H1 (cell line): ENCODE measurements at regions not wholly inside any gene's neighbourhood (a gene's known extent, or its start where the extent isn't known, plus 50 kb on each side); places are given as distances from the start of the nearest gene placed in this dataset.

Experiments used
- CTCF ChIA-PET: fragments of 300-600 bp; sonication (Branson Sonifier 250); formaldehyde crosslinking; loops from one replicate; lab custom pipeline; 2021; ENCODE audit not compliant: partially characterized antibody; lab: Charles Lee
- POLR2A ChIA-PET: fragments of 300-600 bp; sonication (Branson Sonifier 250); formaldehyde crosslinking; loops from one replicate; lab custom pipeline; 2021; ENCODE audit warnings: inconsistent platforms; ENCODE audit not compliant: partially characterized antibody; lab: Charles Lee
- DNase-seq, 2 experiments: peaks; one replicate each; pipeline versions ENCODE4 v3.0.0 to v3.0.0-alpha.2; 2010 to 2022; ENCODE audit warnings: low spot score in 2 of 2, low read depth in 1 of 2, mixed read lengths in 1 of 2
- FAIRE-seq: peaks from 2 replicates; lab custom pipeline; 2011; peaks lifted over from hg19 to GRCh38; lab: Jason Lieb, UNC
- H2AFZ ChIP-seq: 2 replicates; pipeline ENCODE4 v1.8.1; 2012; ENCODE audit warnings: low read length, inconsistent platforms
- H2AK5ac ChIP-seq: 2 replicates; pipeline ENCODE4 v1.6.1; 2013; ENCODE audit warnings: low read depth, low read length
- H2BK120ac ChIP-seq: replicated peaks from 2 replicates; pipeline ENCODE3; 2013; ENCODE audit warnings: low read depth, low read length, inconsistent platforms
- H2BK12ac ChIP-seq: 2 replicates; pipeline ENCODE4 v1.6.1; 2013; ENCODE audit warnings: low read depth, low read length
- H2BK15ac ChIP-seq: 2 replicates; pipeline ENCODE4 v1.6.1; 2013; ENCODE audit warnings: low read length
- H2BK20ac ChIP-seq: 2 replicates; pipeline ENCODE4 v1.6.1; 2013; ENCODE audit warnings: low read length
- H2BK5ac ChIP-seq: 2 replicates; pipeline ENCODE4 v1.6.1; 2013; ENCODE audit warnings: low read depth, low read length
- H3K14ac ChIP-seq: 2 replicates; pipeline ENCODE4 v1.6.1; 2013; ENCODE audit warnings: inconsistent platforms; ENCODE audit not compliant: insufficient read length
- H3K18ac ChIP-seq: 2 replicates; pipeline ENCODE4 v1.6.1; 2013; ENCODE audit warnings: low read length; ENCODE audit errors: extremely low read depth
- H3K23ac ChIP-seq: 2 replicates; pipeline ENCODE4 v1.6.1; 2013; ENCODE audit warnings: inconsistent platforms; ENCODE audit not compliant: insufficient read length
- H3K23me2 ChIP-seq: 2 replicates; pipeline ENCODE4 v1.6.1; 2013; ENCODE audit warnings: low read depth, low read length
- H3K27ac ChIP-seq: 2 replicates; pipeline ENCODE4 v1.6.1; 2011; ENCODE audit warnings: low read depth, low read length, inconsistent platforms
- H3K27me3 ChIP-seq, 4 experiments: replicated peaks in 1 of 4; 1 replicate in 1 of 4; 2 replicates in 3 of 4; pipeline versions ENCODE4 v1.6.1 to v1.8.1; 2011 to 2013; ENCODE audit warnings: low read length in 3 of 4, mild to moderate bottlenecking in 3 of 4, inconsistent platforms in 2 of 4, mixed read lengths in 2 of 4, moderate library complexity in 1 of 4; ENCODE audit not compliant: control insufficient read depth in 3 of 4, insufficient read depth in 3 of 4; ENCODE audit errors: extremely low read depth in 1 of 4
- H3K36me3 ChIP-seq, 4 experiments: 2 replicates each; pipeline versions ENCODE4 v1.6.1 to v1.8.1; 2011 to 2013; ENCODE audit warnings: mild to moderate bottlenecking in 4 of 4, low read length in 3 of 4, moderate library complexity in 2 of 4, control low read depth in 1 of 4, inconsistent platforms in 1 of 4; ENCODE audit not compliant: insufficient read depth in 4 of 4, control insufficient read depth in 2 of 4
- H3K4ac ChIP-seq: replicated peaks from 2 replicates; pipeline ENCODE3; 2013; ENCODE audit warnings: low read length, low read depth, mixed read lengths, inconsistent platforms; ENCODE audit not compliant: insufficient read length
- H3K4me1 ChIP-seq, 4 experiments: replicated peaks in 1 of 4; 1 replicate in 1 of 4; 2 replicates in 3 of 4; pipeline versions ENCODE4 v1.6.1 to v1.8.1; 2011 to 2013; ENCODE audit warnings: low read length in 3 of 4, inconsistent platforms in 2 of 4, mixed read lengths in 1 of 4; ENCODE audit not compliant: insufficient read depth in 4 of 4, control insufficient read depth in 3 of 4
- H3K4me2 ChIP-seq, 2 experiments: 2 replicates each; pipeline versions ENCODE4 v1.6.1 to v1.8.1; 2011 to 2013; ENCODE audit warnings: low read depth in 2 of 2, low read length in 2 of 2, control low read depth in 1 of 2, inconsistent platforms in 1 of 2, mild to moderate bottlenecking in 1 of 2; ENCODE audit not compliant: insufficient read depth in 1 of 2
- H3K4me3 ChIP-seq, 4 experiments: fragments of 200-600, 300-600 bp in 1 of 4; sonication (generic), shearing (Covaris generic), sonication (Bioruptor Twin) in 1 of 4; 2 replicates each; pipeline versions ENCODE4 v1.5.1 to v1.8.1; 2011 to 2016; ENCODE audit warnings: low read length in 4 of 4, low read depth in 3 of 4, control low read depth in 2 of 4, inconsistent platforms in 2 of 4, mild to moderate bottlenecking in 2 of 4, mixed read lengths in 1 of 4, moderate library complexity in 1 of 4; ENCODE audit not compliant: insufficient read depth in 2 of 4; ENCODE audit errors: extremely low read depth in 1 of 4
- H3K56ac ChIP-seq: replicated peaks from 2 replicates; pipeline ENCODE3; 2013; ENCODE audit warnings: low read depth, mild to moderate bottlenecking, mixed read lengths, low read length, inconsistent platforms; ENCODE audit not compliant: insufficient read length
- H3K79me1 ChIP-seq: 2 replicates; pipeline ENCODE4 v1.6.1; 2013; ENCODE audit warnings: low read depth, low read length, control low read depth
- H3K79me2 ChIP-seq, 2 experiments: 2 replicates each; pipeline versions ENCODE4 v1.6.1 to v1.8.1; 2012 to 2013; ENCODE audit warnings: low read length in 2 of 2, mild to moderate bottlenecking in 2 of 2, inconsistent platforms in 1 of 2; ENCODE audit not compliant: insufficient read depth in 2 of 2, control insufficient read depth in 1 of 2
- H3K9ac ChIP-seq, 4 experiments: replicated peaks in 1 of 4; 1 replicate in 1 of 4; 2 replicates in 3 of 4; pipeline versions ENCODE4 v1.6.1 to v1.8.1; 2011 to 2013; ENCODE audit warnings: low read depth in 3 of 4, low read length in 3 of 4, control low read depth in 2 of 4, mild to moderate bottlenecking in 2 of 4, moderate library complexity in 2 of 4, inconsistent platforms in 1 of 4; ENCODE audit errors: extremely low read depth in 1 of 4
- H3K9me3 ChIP-seq, 2 experiments: 2 replicates each; pipeline versions ENCODE4 v1.6.1 to v1.8.1; 2012 to 2013; ENCODE audit warnings: mild to moderate bottlenecking in 2 of 2, moderate library complexity in 2 of 2, control low read depth in 1 of 2, inconsistent platforms in 1 of 2, low read depth in 1 of 2, low read length in 1 of 2, mixed read lengths in 1 of 2; ENCODE audit not compliant: insufficient read depth in 2 of 2
- H4K20me1 ChIP-seq, 2 experiments: replicated peaks in 1 of 2; 2 replicates each; pipeline versions ENCODE3 to v1.8.1; 2011 to 2013; ENCODE audit warnings: inconsistent platforms in 2 of 2, low read length in 2 of 2, mild to moderate bottlenecking in 1 of 2; ENCODE audit not compliant: insufficient read depth in 2 of 2, control insufficient read depth in 1 of 2
- H4K5ac ChIP-seq: 2 replicates; pipeline ENCODE4 v1.6.1; 2013; ENCODE audit warnings: low read length, low read depth, mixed read lengths, inconsistent platforms; ENCODE audit not compliant: insufficient read length
- H4K8ac ChIP-seq: 2 replicates; pipeline ENCODE4 v1.8.0; 2013; ENCODE audit warnings: mild to moderate bottlenecking, moderate library complexity, low read length, inconsistent platforms; ENCODE audit not compliant: insufficient read depth; ENCODE audit errors: extremely low read depth
- H4K91ac ChIP-seq: replicated peaks from 2 replicates; pipeline ENCODE3; 2013; ENCODE audit warnings: low read length, mixed read lengths, inconsistent platforms; ENCODE audit not compliant: insufficient read length
- BCL11A ChIP-seq, 2 experiments: IDR thresholded peaks; one replicate each; pipeline ENCODE4 v1.6.1; 2011; ENCODE audit warnings: low read depth in 2 of 2, low read length in 2 of 2, mild to moderate bottlenecking in 2 of 2
- CBX5 ChIP-seq: fragments of 300-800, 300-1000 bp; sonication (generic); IDR thresholded peaks from 2 replicates; pipeline ENCODE4 v1.7.1; 2016; ENCODE audit warnings: antibody characterized with exemption, low read length, low read depth
- CHD2 ChIP-seq: IDR thresholded peaks from 2 replicates; pipeline ENCODE4 v1.6.1; 2012; ENCODE audit warnings: low read length, improper control_type of control experiment
- EGR1 ChIP-seq: IDR thresholded peaks from 2 replicates; pipeline ENCODE4 v1.6.1; 2011; ENCODE audit warnings: low read depth, low read length, borderline replicate concordance
- JUND ChIP-seq: IDR thresholded peaks from 2 replicates; pipeline ENCODE4 v1.6.1; 2011; ENCODE audit warnings: mild to moderate bottlenecking, improper control_type of control experiment, low read length
- NANOG ChIP-seq: IDR thresholded peaks from 2 replicates; pipeline ENCODE4 v1.6.1; 2011; ENCODE audit warnings: low read length, low read depth, mild to moderate bottlenecking, inconsistent platforms; ENCODE audit not compliant: insufficient read depth, poor library complexity, severe bottlenecking
- NRF1 ChIP-seq: IDR thresholded peaks from 2 replicates; pipeline ENCODE4 v1.6.1; 2011; ENCODE audit warnings: mild to moderate bottlenecking, low read depth, low read length, improper control_type of control experiment
- POLR2A ChIP-seq, 2 experiments: IDR thresholded peaks; 1 replicate in 1 of 2; 2 replicates in 1 of 2; pipeline ENCODE4 v1.6.1; 2011; ENCODE audit warnings: low read depth in 2 of 2, low read length in 2 of 2, mild to moderate bottlenecking in 2 of 2; ENCODE audit errors: control extremely low read depth in 1 of 2
- SP1 ChIP-seq: IDR thresholded peaks from 2 replicates; pipeline ENCODE4 v1.6.1; 2011; ENCODE audit warnings: low read depth, low read length
- SUZ12 ChIP-seq: fragments of 200-600 bp; sonication (generic); IDR thresholded peaks from 2 replicates; pipeline ENCODE4 v1.6.1; 2012; ENCODE audit warnings: mild to moderate bottlenecking, inconsistent platforms, low read length, moderate library complexity, mixed read lengths
- TAF1 ChIP-seq: IDR thresholded peaks from 2 replicates; pipeline ENCODE4 v1.6.1; 2011; ENCODE audit warnings: mild to moderate bottlenecking, low read depth, low read length
- TCF12 ChIP-seq: IDR thresholded peaks from 2 replicates; pipeline ENCODE4 v1.6.1; 2011; ENCODE audit warnings: low read depth, mild to moderate bottlenecking, low read length
- WGBS, 2 experiments: shearing (Covaris generic) in 1 of 2; methylation state at CpG; one replicate each; pipeline versions ENCODE4 v1.1.6 to v1.1.7; 2013 to 2015; ENCODE audit warnings: low lambda C conversion rate in 2 of 2, mixed read lengths in 2 of 2, inconsistent platforms in 1 of 2, low coverage in 1 of 2, missing lambda C conversion rate in 1 of 2; ENCODE audit not compliant: insufficient replicate concordance in 2 of 2, insufficient coverage in 1 of 2, insufficient read length in 1 of 2; ENCODE audit errors: extremely low coverage in 1 of 2, missing lambda C conversion rate in 1 of 2; 5-methylcytosine and 5-hydroxymethylcytosine counted together

DNA sequence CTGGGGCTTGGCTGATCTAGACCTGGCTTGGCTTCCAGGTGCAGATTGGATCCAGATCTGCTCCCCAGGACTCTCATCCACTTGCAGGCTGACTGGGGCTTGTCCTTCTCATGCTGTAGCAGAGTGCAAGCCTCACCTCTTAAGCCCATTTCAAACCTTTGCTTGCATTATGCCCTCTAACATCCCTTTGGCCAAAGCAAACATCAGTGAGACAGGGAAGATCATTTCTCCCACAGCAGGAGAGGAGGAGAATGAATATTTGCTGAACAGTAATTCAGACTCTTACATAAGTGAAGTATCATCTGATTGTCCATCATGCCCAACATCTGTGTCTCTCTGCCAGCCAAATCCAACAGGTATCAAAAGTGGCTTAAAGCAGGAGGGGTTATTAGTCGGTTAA is 194.9 kb downstream of the C9orf152 start:
- no peak overlapping the region for H4K91ac ChIP-seq
- no peak overlapping the region for H2BK15ac ChIP-seq
- H3K56ac ChIP-seq, result no peak overlapping the region
- H2BK5ac ChIP-seq, result no peak overlapping the region
- WGBS, 2 experiments, result 94% methylated on average over 1 of the region's 1 CpG; no CpG with 5 or more reads in 1 of the 2 experiments
- H2BK120ac ChIP-seq, result no peak overlapping the region
- H2BK12ac ChIP-seq, result no peak overlapping the region
- no peaks in the 10 kb centered on the region for H4K20me1 ChIP-seq
- CTCF ChIA-PET, result interaction anchor here (0.7 kb wide), 1 partner anchor 9 kb away, joined by 3 read pairs; no protein-coding TSS in a partner anchor
- no peak overlapping the region for H3K18ac ChIP-seq
- DNase-seq, result no peak
- no peaks in the 10 kb centered on the region for H3K4me1 ChIP-seq
- H3K9ac ChIP-seq, result no peak overlapping the region
- POLR2A ChIA-PET, result no interaction called here
- H3K4me3 ChIP-seq, result no peak overlapping the region
- no peak overlapping the region for H3K27ac ChIP-seq
- H4K5ac ChIP-seq, result no peak overlapping the region
- H3K27me3 ChIP-seq, result no peaks in the 10 kb centered on the region
- no peak for FAIRE-seq
- H3K4me2 ChIP-seq, result no peak overlapping the region
- no peak overlapping the region for H2BK20ac ChIP-seq
- no peaks in the 10 kb centered on the region for H3K23me2 ChIP-seq
- no peaks in the 10 kb centered on the region for H3K9me3 ChIP-seq
- no peak overlapping the region for H2AFZ ChIP-seq
- no peak overlapping the region for H4K8ac ChIP-seq
- H3K23ac ChIP-seq, result no peak overlapping the region
- TF ChIP-seq SUZ12 (no peak), POLR2A (IDR thresholded peaks at IDR 0.05; ENCODE audit: control extremely low read depth in 1 of 2, low read depth in 2 of 2, low read length in 2 of 2) (no peak), SP1 (no peak), JUND (no peak), TCF12 (no peak), CHD2 (no peak), NRF1 (no peak), CBX5 (no peak), BCL11A (IDR thresholded peaks at IDR 0.05; ENCODE audit: low read depth in 2 of 2, low read length in 2 of 2) (no peak), NANOG (no peak), EGR1 (no peak), TAF1 (no peak)
- H3K36me3 ChIP-seq, result no peaks in the 10 kb centered on the region
- no peaks in the 10 kb centered on the region for H3K79me1 ChIP-seq
- no peak overlapping the region for H3K14ac ChIP-seq
- H3K4ac ChIP-seq, result no peak overlapping the region
- H2AK5ac ChIP-seq, result no peak overlapping the region
- no peaks in the 10 kb centered on the region for H3K79me2 ChIP-seq
